ENCODE measurements at regions not wholly inside any gene's neighbourhood (a gene's known extent, or its start where the extent isn't known, plus 50 kb on each side); places are given as distances from the start of the nearest gene placed in this dataset.

GRCh38 chr2:217409949-217410680 lies 550.3 kb upstream of the TNP1 start:
- TF ChIP-seq POLR2A (IDR thresholded peaks at IDR 0.05; ENCODE audit: low read length) = no peak
- TF ChIP-seq GATA1 (IDR thresholded peaks at IDR 0.05; ENCODE audit: low read depth, low read length) = no peak
